ENCODE measurements at regions not wholly inside any gene's neighbourhood (a gene's known extent, or its start where the extent isn't known, plus 50 kb on each side); places are given as distances from the start of the nearest gene placed in this dataset.

DNA sequence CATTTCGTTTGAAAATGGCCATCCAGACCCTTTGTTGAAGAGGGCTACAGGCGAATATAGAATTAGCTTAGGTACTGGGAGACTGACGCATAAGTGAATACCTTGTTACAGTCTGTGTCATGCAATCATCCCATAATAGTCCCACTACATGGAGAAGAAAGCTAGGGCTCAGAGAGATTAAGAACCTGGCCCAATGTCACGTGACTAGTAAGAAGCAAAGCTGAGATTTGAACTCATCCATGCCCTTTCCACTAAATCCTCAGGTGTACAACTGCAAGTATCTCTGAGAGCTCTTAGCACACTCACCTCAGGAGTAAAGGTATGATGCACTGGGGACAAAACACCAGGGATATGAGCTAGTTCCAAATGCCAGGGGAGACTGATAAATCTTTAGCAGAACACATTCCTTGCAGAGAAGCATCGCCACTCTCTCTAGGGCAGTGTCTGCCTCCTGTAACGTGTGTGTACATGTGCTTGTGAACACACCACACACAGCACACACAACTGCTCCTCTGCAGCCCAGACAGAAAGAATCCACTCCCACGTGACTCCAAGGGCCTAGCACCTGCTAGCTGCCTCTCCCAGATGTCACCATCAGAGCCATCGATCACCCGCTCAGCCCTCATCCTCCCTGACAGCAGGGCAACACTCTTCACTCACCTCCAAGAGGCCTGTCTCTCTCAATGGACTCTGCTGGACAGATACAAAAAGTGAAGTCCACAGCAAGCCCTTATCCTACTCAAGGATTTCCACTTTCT is 402.8 kb downstream of the NXPE2 start:
- H3K4me3 Mint-ChIP-seq, result no peak overlapping the region
- H3K9me3 Mint-ChIP-seq, result no peaks in the 10 kb centered on the region
- POLR2A ChIA-PET, result no interaction called here
- no peak for DNase-seq
- H3K36me3 Mint-ChIP-seq (ENCODE audit: low read depth), result no peaks in the 10 kb centered on the region
- H3K4me1 Mint-ChIP-seq, result no peaks in the 10 kb centered on the region
- no peak overlapping the region for H3K27ac Mint-ChIP-seq
- no peaks in the 10 kb centered on the region for H3K27me3 Mint-ChIP-seq
- CTCF ChIA-PET, result no interaction called here

- no peak overlapping the region for H3K4me3 Mint-ChIP-seq
- ChIA-PET POLR2A (no interaction called here), CTCF (no interaction called here)
- no peaks in the 10 kb centered on the region for H3K27me3 Mint-ChIP-seq
- H3K4me1 Mint-ChIP-seq, result no peaks in the 10 kb centered on the region
- H3K36me3 Mint-ChIP-seq (ENCODE audit: low read depth), result no peaks in the 10 kb centered on the region
- H3K27ac Mint-ChIP-seq, result no peak overlapping the region
- DNase-seq, result no peak
- no peaks in the 10 kb centered on the region for H3K9me3 Mint-ChIP-seq
These were observed 403.6 kb downstream of the NXPE2 start for GRCh38 chr11:115081972-115082371.

GRCh38 chr11:115083144-115083806 is 404.9 kb downstream of the NXPE2 start:
- H3K27ac Mint-ChIP-seq, result no peak overlapping the region
- H3K9me3 Mint-ChIP-seq, result no peaks in the 10 kb centered on the region
- DNase-seq, result no peak
- POLR2A ChIA-PET, result no interaction called here
- H3K36me3 Mint-ChIP-seq (ENCODE audit: low read depth), result no peaks in the 10 kb centered on the region
- H3K4me3 Mint-ChIP-seq, result no peak overlapping the region
- CTCF ChIA-PET, result no interaction called here
- no peaks in the 10 kb centered on the region for H3K27me3 Mint-ChIP-seq
- no peaks in the 10 kb centered on the region for H3K4me1 Mint-ChIP-seq

DNA sequence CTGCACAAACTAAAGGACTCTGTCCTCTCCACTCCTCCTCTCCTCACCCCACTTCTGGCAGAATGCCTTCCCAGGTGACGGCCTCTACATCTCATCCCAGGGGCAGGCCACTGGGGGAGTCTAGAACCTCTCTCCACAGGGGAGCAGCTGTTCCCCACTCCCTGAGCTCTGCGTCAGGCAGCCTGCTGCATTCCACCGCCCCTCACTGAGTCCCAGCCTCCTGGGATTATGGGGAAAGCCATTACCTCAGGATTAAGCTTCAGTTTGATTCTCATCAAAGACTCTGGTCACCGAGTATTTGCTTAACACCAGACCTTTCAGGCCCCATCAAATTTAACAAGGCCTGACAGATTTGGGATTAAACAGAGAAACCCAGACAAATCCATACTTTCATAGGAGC is 405.9 kb downstream of the NXPE2 start:
- no peaks in the 10 kb centered on the region for H3K9me3 Mint-ChIP-seq
- H3K36me3 Mint-ChIP-seq (ENCODE audit: low read depth), result no peaks in the 10 kb centered on the region
- H3K4me1 Mint-ChIP-seq, result no peaks in the 10 kb centered on the region
- H3K4me3 Mint-ChIP-seq, result no peak overlapping the region
- no peak for DNase-seq
- no peak overlapping the region for H3K27ac Mint-ChIP-seq
- no peaks in the 10 kb centered on the region for H3K27me3 Mint-ChIP-seq
- ChIA-PET POLR2A (no interaction called here), CTCF (no interaction called here)

GRCh38 chr11:115085461-115086210 is 407.3 kb downstream of the NXPE2 start:
- Mint-ChIP-seq H3K27ac (no peak overlapping the region), H3K4me1 (no peaks in the 10 kb centered on the region), H3K27me3 (no peaks in the 10 kb centered on the region), H3K9me3 (no peaks in the 10 kb centered on the region), H3K4me3 (no peak overlapping the region), H3K36me3 (ENCODE audit: low read depth) (no peaks in the 10 kb centered on the region)
- no peak for DNase-seq
- CTCF ChIA-PET, result no interaction called here
- POLR2A ChIA-PET, result no interaction called here

- no peak for DNase-seq
- Mint-ChIP-seq H3K4me1 (no peaks in the 10 kb centered on the region), H3K4me3 (no peak overlapping the region), H3K9me3 (no peaks in the 10 kb centered on the region), H3K36me3 (ENCODE audit: low read depth) (no peaks in the 10 kb centered on the region), H3K27me3 (no peaks in the 10 kb centered on the region), H3K27ac (no peak overlapping the region)
- POLR2A ChIA-PET, result no interaction called here
- CTCF ChIA-PET, result no interaction called here
These were observed 409.5 kb downstream of the NXPE2 start for GRCh38 chr11:115087791-115088190.

GRCh38 chr11:115092516-115092915 is 411.7 kb downstream of the CADM1 start:
- H3K27ac Mint-ChIP-seq, result no peak overlapping the region
- no peaks in the 10 kb centered on the region for H3K9me3 Mint-ChIP-seq
- ChIA-PET POLR2A (no interaction called here), CTCF (no interaction called here)
- no peaks in the 10 kb centered on the region for H3K27me3 Mint-ChIP-seq
- no peaks in the 10 kb centered on the region for H3K36me3 Mint-ChIP-seq (ENCODE audit: low read depth)
- no peaks in the 10 kb centered on the region for H3K4me1 Mint-ChIP-seq
- no peak overlapping the region for H3K4me3 Mint-ChIP-seq
- DNase-seq, result no peak

- Mint-ChIP-seq H3K36me3 (ENCODE audit: low read depth) (no peaks in the 10 kb centered on the region), H3K4me1 (no peaks in the 10 kb centered on the region), H3K27ac (no peak overlapping the region), H3K9me3 (no peaks in the 10 kb centered on the region), H3K4me3 (no peak overlapping the region), H3K27me3 (no peaks in the 10 kb centered on the region)
- CTCF ChIA-PET, result no interaction called here
- POLR2A ChIA-PET, result no interaction called here
- DNase-seq, result no peak
These were observed 406.3 kb downstream of the CADM1 start for GRCh38 chr11:115097796-115098408.

- Mint-ChIP-seq H3K36me3 (ENCODE audit: low read depth) (no peaks in the 10 kb centered on the region), H3K27me3 (no peaks in the 10 kb centered on the region), H3K9me3 (no peaks in the 10 kb centered on the region), H3K4me1 (no peaks in the 10 kb centered on the region), H3K4me3 (no peak overlapping the region), H3K27ac (no peak overlapping the region)
- ChIA-PET CTCF (no interaction called here), POLR2A (no interaction called here)
- DNase-seq, result no peak
These were observed 403.5 kb downstream of the CADM1 start for GRCh38 chr11:115100706-115101105.

DNA sequence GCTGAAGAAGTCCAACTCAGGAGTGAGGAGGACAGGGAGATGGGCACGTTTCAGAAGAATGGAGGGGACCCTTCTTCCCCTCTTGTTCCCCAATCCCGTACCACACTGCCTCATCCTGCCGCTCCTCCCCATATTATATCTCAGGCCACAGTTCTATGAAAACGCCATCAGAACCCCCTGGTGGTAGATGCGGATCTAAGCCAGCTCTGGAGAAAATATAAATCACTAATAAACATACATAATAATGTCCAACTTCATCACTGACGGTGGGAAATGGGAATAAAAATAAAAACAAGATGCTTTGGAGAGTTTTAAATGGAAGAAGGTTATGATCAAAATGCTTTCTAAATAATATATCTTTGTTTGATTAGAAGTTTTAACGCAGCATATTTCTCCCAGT is 400.3 kb downstream of the CADM1 start:
- Mint-ChIP-seq H3K27me3 (no peaks in the 10 kb centered on the region), H3K27ac (no peak overlapping the region), H3K36me3 (ENCODE audit: low read depth) (no peaks in the 10 kb centered on the region), H3K4me3 (no peak overlapping the region), H3K4me1 (no peaks in the 10 kb centered on the region), H3K9me3 (no peaks in the 10 kb centered on the region)
- DNase-seq, result no peak
- ChIA-PET CTCF (no interaction called here), POLR2A (no interaction called here)

DNA sequence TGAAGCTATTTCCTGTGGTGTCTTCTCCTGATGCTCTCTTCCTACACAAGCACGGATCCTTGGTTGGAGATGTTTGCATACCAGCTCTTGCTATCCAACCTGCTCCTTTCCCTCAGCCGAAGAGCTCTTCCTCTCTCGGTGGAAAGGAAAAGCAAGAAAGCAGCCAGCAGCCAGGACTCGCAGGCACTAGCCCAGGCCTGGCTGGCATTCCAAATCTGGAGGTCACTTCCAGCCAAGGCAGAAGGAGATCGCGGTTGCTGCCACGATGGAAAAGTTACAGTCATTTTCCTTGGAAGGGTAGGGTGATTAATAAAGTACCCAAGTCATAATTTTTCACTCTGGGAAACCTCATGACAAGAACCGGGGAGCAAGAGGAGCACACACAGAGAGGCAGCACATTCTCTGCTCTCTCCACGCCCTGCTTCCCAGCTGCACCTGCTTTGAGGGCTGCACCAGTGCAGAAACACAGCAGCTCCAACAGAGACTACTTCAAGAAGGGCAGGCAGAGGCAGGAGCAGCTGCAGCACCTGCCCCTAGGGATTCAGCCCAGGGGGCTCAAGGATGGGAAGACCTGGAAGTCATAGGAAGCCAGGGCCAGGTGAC is 399.3 kb downstream of the CADM1 start:
- no peak overlapping the region for H3K4me3 Mint-ChIP-seq
- no peak overlapping the region for H3K27ac Mint-ChIP-seq
- ChIA-PET CTCF (no interaction called here), POLR2A (no interaction called here)
- H3K36me3 Mint-ChIP-seq (ENCODE audit: low read depth), result no peaks in the 10 kb centered on the region
- H3K9me3 Mint-ChIP-seq, result no peaks in the 10 kb centered on the region
- no peaks in the 10 kb centered on the region for H3K4me1 Mint-ChIP-seq
- H3K27me3 Mint-ChIP-seq, result no peaks in the 10 kb centered on the region
- DNase-seq, result no peak

DNA sequence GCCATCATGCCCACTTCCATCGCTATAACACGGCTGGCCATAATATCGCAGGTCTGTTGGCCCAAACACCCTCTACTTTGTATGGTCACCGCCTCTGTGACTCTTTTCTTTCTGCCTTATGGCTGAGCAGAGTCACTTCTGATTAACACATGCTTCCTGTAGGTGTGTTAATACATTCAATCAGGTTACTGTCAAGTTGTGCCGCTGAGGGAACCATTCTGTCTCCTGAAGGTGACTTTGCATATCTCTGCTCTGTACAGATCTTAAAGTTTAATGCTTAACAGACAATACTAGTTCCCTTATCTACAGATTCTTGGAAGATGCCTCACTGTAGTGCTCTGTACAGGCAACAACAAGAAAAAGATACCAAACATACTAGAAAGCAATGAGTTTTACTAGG is 393.1 kb downstream of the CADM1 start:
- H3K27me3 Mint-ChIP-seq, result no peaks in the 10 kb centered on the region
- H3K36me3 Mint-ChIP-seq (ENCODE audit: low read depth), result no peaks in the 10 kb centered on the region
- H3K4me1 Mint-ChIP-seq, result no peaks in the 10 kb centered on the region
- CTCF ChIA-PET, result no interaction called here
- no peaks in the 10 kb centered on the region for H3K9me3 Mint-ChIP-seq
- no peak overlapping the region for H3K27ac Mint-ChIP-seq
- POLR2A ChIA-PET, result no interaction called here
- H3K4me3 Mint-ChIP-seq, result no peak overlapping the region
- no peak for DNase-seq

DNA sequence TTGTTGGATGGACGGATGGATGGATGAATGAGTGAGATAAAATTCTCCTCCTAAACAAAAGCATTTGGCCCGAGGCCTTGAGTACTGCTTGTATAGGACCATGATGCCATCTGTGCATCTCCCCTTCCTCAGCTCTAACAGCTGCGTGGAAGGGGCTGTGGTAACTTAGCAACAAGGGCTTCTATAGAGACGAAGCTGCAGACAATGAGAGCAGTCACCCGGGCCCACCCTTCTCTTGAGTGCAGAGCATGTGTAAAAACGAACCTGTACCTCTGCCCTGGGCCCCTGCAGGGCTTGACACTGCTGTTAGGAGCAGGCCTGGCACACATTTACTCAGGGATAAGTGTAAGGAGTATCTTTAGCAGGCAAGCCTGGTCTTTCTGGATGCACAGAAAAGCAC is 391.5 kb downstream of the CADM1 start:
- Mint-ChIP-seq H3K4me3 (no peak overlapping the region), H3K27me3 (no peaks in the 10 kb centered on the region), H3K36me3 (ENCODE audit: low read depth) (no peaks in the 10 kb centered on the region), H3K27ac (no peak overlapping the region), H3K4me1 (no peaks in the 10 kb centered on the region), H3K9me3 (no peaks in the 10 kb centered on the region)
- ChIA-PET POLR2A (no interaction called here), CTCF (no interaction called here)
- DNase-seq, result no peak
